ENCODE measurements at regions not wholly inside any gene's neighbourhood (a gene's known extent, or its start where the extent isn't known, plus 50 kb on each side); places are given as distances from the start of the nearest gene placed in this dataset.

DNA sequence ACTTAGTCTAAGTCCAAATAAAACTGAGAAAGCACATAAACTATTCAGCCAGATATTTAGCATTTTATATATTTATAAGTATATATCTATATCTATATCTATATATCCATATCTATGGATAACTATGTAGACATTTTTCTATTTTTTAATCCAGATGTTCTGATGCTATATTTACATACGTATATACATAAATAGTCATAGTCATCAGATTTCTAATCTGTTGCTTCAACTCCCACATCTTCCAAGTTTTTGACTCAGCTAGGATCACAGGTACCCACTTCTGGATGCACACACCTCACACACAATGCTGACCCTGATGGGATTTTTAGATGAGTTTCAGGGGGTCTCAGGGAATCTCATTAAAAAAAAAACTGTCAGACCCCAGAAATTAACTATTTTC lies 52.2 kb upstream of the ZC3H11B start:
- TF ChIP-seq POLR2AphosphoS5 (IDR thresholded peaks at IDR 0.05) (no peak), POLR2A (IDR thresholded peaks at IDR 0.05) (no peak), EP300 (IDR thresholded peaks at IDR 0.05) (no peak)
- TF ChIP-seq, protein P1, sequence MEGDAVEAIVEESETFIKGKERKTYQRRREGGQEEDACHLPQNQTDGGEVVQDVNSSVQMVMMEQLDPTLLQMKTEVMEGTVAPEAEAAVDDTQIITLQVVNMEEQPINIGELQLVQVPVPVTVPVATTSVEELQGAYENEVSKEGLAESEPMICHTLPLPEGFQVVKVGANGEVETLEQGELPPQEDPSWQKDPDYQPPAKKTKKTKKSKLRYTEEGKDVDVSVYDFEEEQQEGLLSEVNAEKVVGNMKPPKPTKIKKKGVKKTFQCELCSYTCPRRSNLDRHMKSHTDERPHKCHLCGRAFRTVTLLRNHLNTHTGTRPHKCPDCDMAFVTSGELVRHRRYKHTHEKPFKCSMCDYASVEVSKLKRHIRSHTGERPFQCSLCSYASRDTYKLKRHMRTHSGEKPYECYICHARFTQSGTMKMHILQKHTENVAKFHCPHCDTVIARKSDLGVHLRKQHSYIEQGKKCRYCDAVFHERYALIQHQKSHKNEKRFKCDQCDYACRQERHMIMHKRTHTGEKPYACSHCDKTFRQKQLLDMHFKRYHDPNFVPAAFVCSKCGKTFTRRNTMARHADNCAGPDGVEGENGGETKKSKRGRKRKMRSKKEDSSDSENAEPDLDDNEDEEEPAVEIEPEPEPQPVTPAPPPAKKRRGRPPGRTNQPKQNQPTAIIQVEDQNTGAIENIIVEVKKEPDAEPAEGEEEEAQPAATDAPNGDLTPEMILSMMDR (IDR thresholded peaks at IDR 0.05): no peak
- no peak overlapping the region for H3K4me3 ChIP-seq
- 95% methylated on average over 1 of the region's 1 CpG for WGBS
- H3K27ac ChIP-seq: no peak overlapping the region
- H3K4me1 ChIP-seq: peaks cover 6% of the 10 kb centered on the region
- H3K27me3 ChIP-seq: no peaks in the 10 kb centered on the region
- DNase-seq (ENCODE audit: low spot score in 2 of 2): no peak
- H3K36me3 ChIP-seq: no peaks in the 10 kb centered on the region
- no peaks in the 10 kb centered on the region for H3K9me3 ChIP-seq

DNA sequence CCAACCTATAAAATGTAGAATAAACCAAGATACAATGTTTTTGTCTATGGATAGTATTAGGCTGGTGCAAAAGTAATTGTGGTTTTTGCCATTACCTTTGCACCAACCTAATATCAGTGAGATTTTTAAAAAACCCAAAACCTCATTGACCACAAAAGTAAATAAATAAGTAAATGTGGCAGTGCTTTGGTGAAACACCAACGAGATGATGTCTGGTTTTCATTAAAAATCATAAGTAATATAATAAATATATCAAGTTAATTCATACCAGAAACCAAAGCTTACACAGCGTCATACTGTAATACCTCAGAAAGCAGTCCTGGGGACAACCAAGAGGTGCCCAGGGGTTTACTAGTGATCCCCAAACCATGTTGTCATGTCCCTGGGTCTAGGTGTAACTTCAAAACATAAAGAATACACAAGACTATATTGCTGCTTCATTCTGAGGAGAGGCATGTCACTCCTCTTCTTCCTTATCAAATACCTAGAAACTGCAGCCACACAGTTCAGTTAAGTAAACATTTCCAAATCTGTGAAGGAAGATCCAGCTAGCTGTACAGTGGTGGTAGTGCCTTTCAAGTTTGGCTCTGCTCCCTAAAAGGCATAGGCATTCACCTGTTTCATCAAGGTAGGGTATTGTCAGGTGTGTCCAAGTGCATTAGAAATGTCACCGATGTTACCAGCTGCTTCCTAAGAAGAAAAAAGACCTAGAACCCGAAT lies 51.6 kb upstream of the ZC3H11B start:
- Histone ChIP-seq H3K36me3 (no peaks in the 10 kb centered on the region), H3K4me3 (no peak overlapping the region), H3K9me3 (no peaks in the 10 kb centered on the region), H3K27ac (no peak overlapping the region), H3K4me1 (peaks cover 12% of the 10 kb centered on the region), H3K27me3 (no peaks in the 10 kb centered on the region)
- DNase-seq (ENCODE audit: low spot score in 2 of 2): no peak
- TF ChIP-seq, protein P1 (IDR thresholded peaks at IDR 0.05): no peak
- TF ChIP-seq EP300 (IDR thresholded peaks at IDR 0.05): no peak
- no peak for TF ChIP-seq POLR2A (IDR thresholded peaks at IDR 0.05)
- no peak for TF ChIP-seq POLR2AphosphoS5 (IDR thresholded peaks at IDR 0.05)
- WGBS: 65% methylated on average over 4 of the region's 4 CpGs
